ENCODE measurements at regions not wholly inside any gene's neighbourhood (a gene's known extent, or its start where the extent isn't known, plus 50 kb on each side); places are given as distances from the start of the nearest gene placed in this dataset.

DNA sequence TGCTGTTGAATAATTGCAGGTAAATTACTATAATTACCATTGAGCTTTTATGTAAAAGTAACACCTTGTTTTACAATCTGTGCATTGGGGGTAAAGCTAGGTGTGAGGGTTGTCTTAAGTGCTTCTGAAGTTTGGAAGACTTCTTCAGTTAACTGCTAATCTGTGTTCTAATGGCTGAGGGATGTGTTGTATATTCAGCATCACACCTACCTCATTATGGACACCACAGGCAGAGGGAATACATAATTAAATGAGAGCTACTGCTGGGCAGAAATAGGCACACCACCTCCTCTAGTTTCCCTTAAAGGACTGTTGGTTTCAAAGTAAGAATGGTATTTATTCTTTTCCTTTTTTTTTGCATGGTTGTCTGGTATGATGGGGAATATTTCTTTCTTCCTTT is 502.3 kb upstream of the RGS6 start:
- ATAC-seq, result no peak
- Histone ChIP-seq H3K27ac (ENCODE audit: extremely low read depth, low read depth, low read length) (no peak overlapping the region), H2AFZ (ENCODE audit: low read depth, low read length) (no peak overlapping the region), H3K9me1 (ENCODE audit: control insufficient read depth, insufficient read depth, low read length) (no peaks in the 10 kb centered on the region), H3K4me1 (replicated peaks in 1 of 2; ENCODE audit: control insufficient read depth in 2 of 2, insufficient read depth in 2 of 2, low read length in 2 of 2) (no peaks in the 10 kb centered on the region), H3K27me3 (ENCODE audit: control insufficient read depth in 2 of 2, insufficient read depth in 2 of 2, low read length in 2 of 2) (no peaks in the 10 kb centered on the region), H3K4me3 (no peak overlapping the region), H3K9me3 (replicated peaks; ENCODE audit: control insufficient read depth, insufficient read depth, low read depth, low read length) (no peaks in the 10 kb centered on the region), H3K4me2 (ENCODE audit: insufficient read depth, low read length) (no peak overlapping the region), H3K79me2 (ENCODE audit: control insufficient read depth, insufficient read depth, low read length) (no peaks in the 10 kb centered on the region), H3K36me3 (ENCODE audit: control insufficient read depth, insufficient read depth, low read length) (no peaks in the 10 kb centered on the region), H3K9ac (ENCODE audit: insufficient read depth in 1 of 2, low read depth in 2 of 2, low read length in 2 of 2) (no peak overlapping the region), H4K20me1 (replicated peaks; ENCODE audit: control insufficient read depth, insufficient read depth, low read length) (no peaks in the 10 kb centered on the region)
- intact Hi-C loops (cut with micrococcal nuclease) (no loop called here), in situ Hi-C loops (cut with MboI) (no loop called here)
- no TSS peak for BruUV-seq (replicated peaks)
- no peak for DNase-seq (ENCODE audit: extremely low read depth in 1 of 4, low spot score in 3 of 4)
- POLR2A ChIA-PET, result no interaction called here
- CTCF ChIA-PET (ENCODE audit: low intra/inter-chr PET ratio), result no interaction called here
- no peak for FAIRE-seq
- TF ChIP-seq, protein P1, sequence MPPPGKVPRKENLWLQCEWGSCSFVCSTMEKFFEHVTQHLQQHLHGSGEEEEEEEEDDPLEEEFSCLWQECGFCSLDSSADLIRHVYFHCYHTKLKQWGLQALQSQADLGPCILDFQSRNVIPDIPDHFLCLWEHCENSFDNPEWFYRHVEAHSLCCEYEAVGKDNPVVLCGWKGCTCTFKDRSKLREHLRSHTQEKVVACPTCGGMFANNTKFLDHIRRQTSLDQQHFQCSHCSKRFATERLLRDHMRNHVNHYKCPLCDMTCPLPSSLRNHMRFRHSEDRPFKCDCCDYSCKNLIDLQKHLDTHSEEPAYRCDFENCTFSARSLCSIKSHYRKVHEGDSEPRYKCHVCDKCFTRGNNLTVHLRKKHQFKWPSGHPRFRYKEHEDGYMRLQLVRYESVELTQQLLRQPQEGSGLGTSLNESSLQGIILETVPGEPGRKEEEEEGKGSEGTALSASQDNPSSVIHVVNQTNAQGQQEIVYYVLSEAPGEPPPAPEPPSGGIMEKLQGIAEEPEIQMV (tag; conservative IDR thresholded peaks at IDR 0.05; ENCODE audit: low read depth), result no peak
- TF ChIP-seq ZNF57 (CRISPR knock-in tag; IDR thresholded peaks at IDR 0.05) (no peak), SMARCB1 (IDR thresholded peaks at IDR 0.05; ENCODE audit: insufficient read length, low read depth) (no peak), KLF1 (tag; IDR thresholded peaks at IDR 0.05) (no peak), MYBL2 (IDR thresholded peaks at IDR 0.05; ENCODE audit: low read depth) (no peak), MYBL2 (CRISPR knock-in tag; IDR thresholded peaks at IDR 0.05; ENCODE audit: borderline replicate concordance) (no peak), RBM17 (IDR thresholded peaks at IDR 0.05; ENCODE audit: borderline replicate concordance, low read depth, low read length) (no peak), ILF3 (IDR thresholded peaks at IDR 0.05; ENCODE audit: borderline replicate concordance) (no peak)
- TF ChIP-seq, protein P2, sequence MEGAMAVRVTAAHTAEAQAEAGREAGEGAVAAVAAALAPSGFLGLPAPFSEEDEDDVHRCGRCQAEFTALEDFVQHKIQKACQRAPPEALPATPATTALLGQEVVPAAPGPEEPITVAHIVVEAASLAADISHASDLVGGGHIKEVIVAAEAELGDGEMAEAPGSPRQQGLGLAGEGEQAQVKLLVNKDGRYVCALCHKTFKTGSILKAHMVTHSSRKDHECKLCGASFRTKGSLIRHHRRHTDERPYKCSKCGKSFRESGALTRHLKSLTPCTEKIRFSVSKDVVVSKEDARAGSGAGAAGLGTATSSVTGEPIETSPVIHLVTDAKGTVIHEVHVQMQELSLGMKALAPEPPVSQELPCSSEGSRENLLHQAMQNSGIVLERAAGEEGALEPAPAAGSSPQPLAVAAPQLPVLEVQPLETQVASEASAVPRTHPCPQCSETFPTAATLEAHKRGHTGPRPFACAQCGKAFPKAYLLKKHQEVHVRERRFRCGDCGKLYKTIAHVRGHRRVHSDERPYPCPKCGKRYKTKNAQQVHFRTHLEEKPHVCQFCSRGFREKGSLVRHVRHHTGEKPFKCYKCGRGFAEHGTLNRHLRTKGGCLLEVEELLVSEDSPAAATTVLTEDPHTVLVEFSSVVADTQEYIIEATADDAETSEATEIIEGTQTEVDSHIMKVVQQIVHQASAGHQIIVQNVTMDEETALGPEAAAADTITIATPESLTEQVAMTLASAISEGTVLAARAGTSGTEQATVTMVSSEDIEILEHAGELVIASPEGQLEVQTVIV (CRISPR knock-in tag; IDR thresholded peaks at IDR 0.05; ENCODE audit: borderline replicate concordance), result no peak
- TF ChIP-seq, protein P3, sequence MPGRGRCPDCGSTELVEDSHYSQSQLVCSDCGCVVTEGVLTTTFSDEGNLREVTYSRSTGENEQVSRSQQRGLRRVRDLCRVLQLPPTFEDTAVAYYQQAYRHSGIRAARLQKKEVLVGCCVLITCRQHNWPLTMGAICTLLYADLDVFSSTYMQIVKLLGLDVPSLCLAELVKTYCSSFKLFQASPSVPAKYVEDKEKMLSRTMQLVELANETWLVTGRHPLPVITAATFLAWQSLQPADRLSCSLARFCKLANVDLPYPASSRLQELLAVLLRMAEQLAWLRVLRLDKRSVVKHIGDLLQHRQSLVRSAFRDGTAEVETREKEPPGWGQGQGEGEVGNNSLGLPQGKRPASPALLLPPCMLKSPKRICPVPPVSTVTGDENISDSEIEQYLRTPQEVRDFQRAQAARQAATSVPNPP (IDR thresholded peaks at IDR 0.05; ENCODE audit: borderline replicate concordance, insufficient read depth, insufficient read length), result no peak

All from K562 (cell line).